HG02870 (cell line): ENCODE measurements at regions not wholly inside any gene's neighbourhood (a gene's known extent, or its start where the extent isn't known, plus 50 kb on each side); places are given as distances from the start of the nearest gene placed in this dataset.
"Not testable (repeated sequence)": the region's sequence is repeated elsewhere in the genome, so short reads cannot be mapped to it uniquely, and the experiment has no call there.

ENCODE experiments used
- ATAC-seq: cut with Tn5 transposase; IDR thresholded peaks from one replicate; pipeline ENCODE4 v1.9.1; 2021; ENCODE audit warnings: mild to moderate bottlenecking, moderate library complexity; ENCODE audit not compliant: unreplicated experiment

- no peak for ATAC-seq
These were observed 791.7 kb downstream of the AACS start for GRCh38 chr12:125856896-125857295.

GRCh38 chr12:125860672-125861288 is 795.5 kb downstream of the AACS start:
- no peak for ATAC-seq

- no peak for ATAC-seq
These were observed 796.4 kb downstream of the AACS start for GRCh38 chr12:125861299-125862281.

GRCh38 chr12:125865236-125865635 is 800.0 kb downstream of the AACS start:
- ATAC-seq = not testable (repeated sequence)

GRCh38 chr12:125871811-125872594 is 806.8 kb downstream of the AACS start:
- no peak for ATAC-seq

- no peak for ATAC-seq
These were observed 807.8 kb downstream of the AACS start for GRCh38 chr12:125873016-125873415.

GRCh38 chr12:125878483-125878882 is 813.2 kb downstream of the AACS start:
- ATAC-seq = no peak

GRCh38 chr12:125882141-125882540 is 816.9 kb downstream of the AACS start:
- ATAC-seq = no peak

GRCh38 chr12:125888921-125889320 is 823.7 kb downstream of the AACS start:
- ATAC-seq = no peak

- no peak for ATAC-seq
These were observed 824.5 kb downstream of the AACS start for GRCh38 chr12:125889742-125890141.

- ATAC-seq = no peak
These were observed 825.2 kb downstream of the AACS start for GRCh38 chr12:125890366-125890905.

GRCh38 chr12:125890971-125891370 is 825.7 kb downstream of the AACS start:
- ATAC-seq = no peak

GRCh38 chr12:125892276-125892675 is 827.0 kb downstream of the AACS start:
- no peak for ATAC-seq

- no peak for ATAC-seq
These were observed 837.8 kb downstream of the AACS start for GRCh38 chr12:125902991-125903390.

GRCh38 chr12:125907351-125907750 is 842.1 kb downstream of the AACS start:
- no peak for ATAC-seq

GRCh38 chr12:125919856-125920470 is 854.7 kb downstream of the AACS start:
- ATAC-seq = no peak

- ATAC-seq = no peak
These were observed 857.1 kb downstream of the AACS start for GRCh38 chr12:125922330-125922729.

GRCh38 chr12:125936502-125936901 is 871.3 kb downstream of the AACS start:
- ATAC-seq = no peak

- ATAC-seq = no peak
These were observed 879.2 kb downstream of the AACS start for GRCh38 chr12:125944446-125944845.

GRCh38 chr12:125949471-125949870 is 884.2 kb downstream of the AACS start:
- no peak for ATAC-seq

- ATAC-seq = no peak
These were observed 889.1 kb downstream of the AACS start for GRCh38 chr12:125954362-125954761.
